NCI-H2196 (cell line): ENCODE measurements at regions not wholly inside any gene's neighbourhood (a gene's known extent, or its start where the extent isn't known, plus 50 kb on each side); places are given as distances from the start of the nearest gene placed in this dataset.
A peak's percentile ranks its signal among the peaks of the same experiment; 100 is the strongest.

Source experiments
- DNase-seq: peaks from one replicate; lab custom pipeline; 2025; ENCODE audit not compliant: unreplicated experiment; lab: John Stamatoyannopoulos, UW

DNA sequence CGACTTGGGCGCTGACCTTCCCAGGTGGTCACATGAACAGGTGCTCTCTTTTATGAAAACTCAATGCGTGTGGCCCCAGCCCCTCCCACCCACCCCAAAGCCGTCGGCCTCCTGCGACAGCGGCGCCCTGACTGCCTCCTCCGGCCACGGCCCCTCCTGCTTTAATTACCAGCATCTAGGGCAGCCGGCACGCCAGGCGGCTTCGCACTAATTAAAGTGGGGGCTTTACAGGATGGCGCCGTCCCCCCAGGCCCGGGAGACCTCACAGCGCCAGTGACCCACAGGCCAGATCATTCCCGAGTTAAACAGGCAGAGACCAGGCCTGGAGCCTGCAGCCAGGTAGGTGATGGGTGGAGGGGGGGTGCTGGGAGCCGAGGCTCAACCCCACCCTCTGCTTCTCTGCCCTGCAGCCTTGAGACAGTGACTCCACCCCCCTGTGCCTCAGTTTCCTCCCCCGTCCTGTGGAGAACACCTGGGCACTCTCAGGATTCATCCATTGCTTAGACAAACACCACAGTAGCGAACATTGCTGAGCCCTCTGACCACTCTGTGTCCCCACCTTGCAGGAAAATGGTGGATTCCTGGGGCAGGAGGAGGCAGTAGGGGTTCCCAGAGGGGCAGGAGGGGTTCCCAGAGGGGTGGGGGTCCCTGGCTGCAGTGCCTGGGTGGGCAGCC is 100.8 kb downstream of the MICALL2 start:
- DNase-seq: no peak

- no peak for DNase-seq
These were observed 100.2 kb downstream of the MICALL2 start for GRCh38 chr7:1359051-1359400.

DNA sequence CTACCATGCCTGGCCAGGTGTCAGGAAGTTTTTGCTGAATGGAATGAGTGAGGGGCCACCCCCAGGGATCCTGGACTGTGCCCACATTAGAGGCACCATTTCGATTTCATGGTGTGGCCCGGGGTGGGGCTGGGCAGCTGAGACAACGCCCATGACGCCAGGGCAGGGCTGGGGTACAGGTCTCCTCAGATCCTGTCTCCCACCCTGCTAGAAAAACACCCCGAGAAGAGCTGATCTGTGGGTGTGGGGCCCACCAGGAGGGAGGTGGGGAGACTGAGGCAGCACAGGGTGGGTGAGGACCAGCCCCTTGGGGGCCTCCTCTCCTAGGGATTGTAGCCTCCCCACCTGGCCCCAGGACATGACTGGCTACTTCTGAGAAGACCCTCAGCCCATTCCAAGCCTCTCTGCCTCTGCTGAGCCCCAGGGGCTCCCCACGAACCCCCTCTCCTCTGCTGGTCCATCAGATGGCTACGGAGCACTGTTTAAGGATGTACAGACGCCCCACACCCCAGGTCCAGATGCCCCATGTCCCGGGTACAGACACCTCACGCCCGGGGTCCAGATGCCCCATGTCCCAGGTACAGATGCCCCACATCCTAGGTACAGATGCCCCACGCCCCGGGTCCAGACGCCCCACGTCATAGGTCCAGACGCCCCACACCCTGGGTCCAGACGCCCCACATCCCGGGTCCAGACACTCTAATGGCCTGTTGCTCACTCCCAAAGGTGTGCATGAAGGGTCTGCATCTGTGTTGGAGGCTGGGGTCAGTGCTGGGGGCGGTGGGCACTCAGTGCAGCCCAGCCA is 99.4 kb downstream of the MICALL2 start:
- no peak for DNase-seq

DNA sequence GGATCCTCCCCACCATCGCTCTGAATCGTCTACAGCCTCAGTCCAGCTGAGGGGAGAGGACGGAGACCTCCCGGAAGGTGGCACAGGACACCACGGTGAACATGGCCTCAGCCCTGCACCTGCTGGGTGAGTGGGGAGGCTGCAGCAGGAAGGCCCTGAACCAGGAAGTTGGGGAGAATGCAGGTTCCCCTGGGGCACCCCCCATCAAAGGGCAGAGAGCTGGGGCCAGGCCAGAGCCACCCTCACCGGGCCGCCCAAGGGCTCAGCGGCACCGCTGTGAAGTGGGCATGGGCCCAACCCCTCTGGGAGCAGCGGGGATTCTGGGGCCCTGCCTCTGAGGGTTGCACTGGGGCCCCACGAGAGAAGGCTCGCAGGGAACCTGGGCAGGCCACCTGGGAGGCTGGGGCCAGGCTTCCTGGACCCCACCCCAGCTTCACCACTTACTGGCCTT is 98.7 kb downstream of the MICALL2 start:
- no peak for DNase-seq

- DNase-seq: no peak
These were observed 98.1 kb downstream of the MICALL2 start for GRCh38 chr7:1361016-1361755.

DNA sequence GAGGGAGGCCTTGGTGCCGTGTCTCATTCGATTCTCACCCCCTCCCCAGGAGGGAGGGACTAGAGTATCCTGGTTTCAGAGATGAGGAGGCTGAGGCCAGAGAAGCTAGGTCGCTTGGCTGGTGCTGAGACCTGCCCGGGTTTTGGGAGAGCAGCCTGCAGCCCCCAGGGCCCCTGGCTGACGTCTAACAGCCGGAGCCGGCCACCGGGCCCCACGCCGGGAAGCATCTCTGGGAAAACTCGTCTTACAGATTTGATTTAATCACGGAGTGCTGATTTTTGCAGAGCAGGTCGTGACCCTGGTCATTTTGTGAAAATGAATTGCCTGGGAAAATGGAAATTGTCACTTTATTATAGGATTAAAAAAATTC is 97.5 kb downstream of the MICALL2 start:
- no peak for DNase-seq

DNA sequence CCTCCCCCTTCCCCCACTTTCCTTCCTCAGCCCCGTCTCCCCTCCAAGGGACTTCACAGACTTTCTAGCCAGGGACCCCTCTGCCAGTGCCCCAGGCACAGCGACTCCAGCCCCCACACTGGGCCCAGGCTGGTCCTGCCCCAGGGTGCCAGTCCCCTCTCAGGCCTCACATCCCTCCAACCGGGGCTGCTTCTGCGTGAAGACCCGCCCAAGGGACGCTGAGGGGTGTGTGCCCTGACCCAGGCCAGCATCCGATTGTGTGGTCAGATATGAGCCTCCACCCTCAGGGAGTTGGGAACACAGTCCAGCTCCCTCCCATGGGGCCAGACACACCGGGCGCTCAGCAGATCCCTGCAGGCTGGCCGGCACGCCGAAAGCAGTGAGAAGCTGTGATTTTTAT is 97.0 kb downstream of the MICALL2 start:
- no peak for DNase-seq

DNA sequence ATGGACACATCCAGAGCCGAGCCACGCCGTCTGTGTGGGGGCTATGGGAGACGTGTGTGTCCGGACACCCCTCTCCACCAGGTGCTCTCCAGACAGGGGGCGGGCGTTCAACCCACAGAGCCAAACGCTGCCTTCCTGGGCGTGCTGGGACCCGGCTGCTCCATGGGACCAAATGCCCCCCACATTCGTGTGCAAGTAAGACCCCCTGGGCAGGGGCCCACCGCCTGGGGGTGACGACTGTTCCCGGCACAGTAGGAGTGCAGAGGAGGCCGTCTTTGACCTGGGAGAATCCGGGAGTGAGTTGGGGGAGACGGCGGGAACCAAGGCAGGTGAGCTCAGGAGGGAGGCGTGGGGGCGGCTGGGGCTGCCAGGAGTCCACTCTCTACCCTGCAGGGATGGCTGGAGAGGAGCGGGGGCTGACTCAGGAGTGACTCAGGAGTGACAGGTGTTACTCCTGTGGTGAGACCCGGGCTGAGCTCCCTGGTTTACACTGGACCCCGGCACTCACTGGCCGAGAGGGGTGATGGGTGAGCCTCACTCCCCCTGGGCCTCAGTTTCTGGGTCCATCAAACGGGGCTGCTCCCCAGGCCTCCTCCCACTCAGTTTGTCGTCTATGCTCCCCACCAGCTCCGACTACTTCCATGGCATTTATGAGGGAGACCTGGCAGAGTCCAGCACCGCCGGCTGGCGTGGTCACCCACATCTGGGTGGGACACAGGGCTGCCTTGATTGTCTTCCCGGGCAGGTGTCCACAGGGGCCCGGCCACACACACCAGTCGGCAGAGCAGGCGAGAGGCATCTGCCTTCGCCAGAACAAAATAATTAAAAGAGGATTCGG is 95.0 kb downstream of the MICALL2 start:
- DNase-seq: no peak

- no peak for DNase-seq
These were observed 94.2 kb downstream of the MICALL2 start for GRCh38 chr7:1364906-1365570.

- DNase-seq: no peak
These were observed 93.4 kb downstream of the MICALL2 start for GRCh38 chr7:1365846-1366245.

DNA sequence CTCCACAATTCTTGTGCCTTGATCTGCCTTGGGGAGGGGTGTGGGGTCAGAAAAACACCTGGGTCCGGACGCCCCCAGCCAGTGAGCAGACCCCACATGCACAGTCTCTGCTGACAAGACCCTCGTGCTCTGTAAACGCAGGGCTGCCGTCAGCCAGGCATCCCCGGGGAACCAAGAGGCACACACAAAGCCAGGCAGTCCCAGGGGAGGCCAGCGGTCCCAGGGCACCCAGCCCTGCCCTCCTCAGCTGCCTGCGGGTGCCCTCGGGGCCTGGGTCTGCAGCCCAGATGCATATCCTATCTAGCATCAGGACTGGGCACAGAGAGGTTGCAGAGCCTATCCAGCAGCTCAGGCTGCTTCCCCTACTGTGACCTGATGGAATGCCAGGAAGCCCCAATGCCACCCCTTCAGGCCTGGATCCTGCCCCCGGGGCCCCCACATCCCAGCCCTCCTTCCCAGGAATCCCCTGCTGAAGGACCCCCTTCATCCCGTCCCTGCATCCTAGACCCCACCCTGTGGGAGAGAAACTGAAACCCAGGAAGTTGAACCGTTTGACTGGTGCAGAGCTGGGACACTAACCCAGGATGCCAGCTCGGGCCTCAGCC is 92.4 kb downstream of the MICALL2 start:
- DNase-seq: no peak

- DNase-seq: no peak
These were observed 91.6 kb downstream of the MICALL2 start for GRCh38 chr7:1367501-1368183.

DNA sequence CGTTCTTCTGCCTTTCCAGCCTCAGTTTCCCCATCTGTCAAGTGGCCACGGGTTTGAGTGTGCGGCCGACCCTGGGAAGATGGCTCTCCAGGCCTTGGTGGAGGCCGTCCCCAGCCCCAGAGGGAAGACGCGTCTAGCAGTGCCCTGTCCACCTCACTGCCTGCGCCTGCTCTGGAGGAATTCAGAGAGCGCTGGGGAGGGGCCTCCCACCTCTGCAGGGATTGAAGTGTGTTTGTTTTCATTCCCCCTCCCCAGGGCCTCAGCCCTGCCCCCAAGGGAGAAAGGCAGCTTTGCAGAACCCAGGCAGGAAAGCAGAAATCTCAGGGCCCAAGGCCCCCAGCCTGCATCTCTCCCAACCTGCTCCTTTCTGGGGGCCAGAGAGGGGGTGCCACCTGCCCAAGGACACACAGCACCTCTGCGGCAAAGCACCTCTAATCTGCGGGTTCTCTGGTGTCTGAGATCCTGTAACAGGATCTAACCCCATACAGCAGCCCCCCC is 91.0 kb downstream of the MICALL2 start:
- no peak for DNase-seq

DNA sequence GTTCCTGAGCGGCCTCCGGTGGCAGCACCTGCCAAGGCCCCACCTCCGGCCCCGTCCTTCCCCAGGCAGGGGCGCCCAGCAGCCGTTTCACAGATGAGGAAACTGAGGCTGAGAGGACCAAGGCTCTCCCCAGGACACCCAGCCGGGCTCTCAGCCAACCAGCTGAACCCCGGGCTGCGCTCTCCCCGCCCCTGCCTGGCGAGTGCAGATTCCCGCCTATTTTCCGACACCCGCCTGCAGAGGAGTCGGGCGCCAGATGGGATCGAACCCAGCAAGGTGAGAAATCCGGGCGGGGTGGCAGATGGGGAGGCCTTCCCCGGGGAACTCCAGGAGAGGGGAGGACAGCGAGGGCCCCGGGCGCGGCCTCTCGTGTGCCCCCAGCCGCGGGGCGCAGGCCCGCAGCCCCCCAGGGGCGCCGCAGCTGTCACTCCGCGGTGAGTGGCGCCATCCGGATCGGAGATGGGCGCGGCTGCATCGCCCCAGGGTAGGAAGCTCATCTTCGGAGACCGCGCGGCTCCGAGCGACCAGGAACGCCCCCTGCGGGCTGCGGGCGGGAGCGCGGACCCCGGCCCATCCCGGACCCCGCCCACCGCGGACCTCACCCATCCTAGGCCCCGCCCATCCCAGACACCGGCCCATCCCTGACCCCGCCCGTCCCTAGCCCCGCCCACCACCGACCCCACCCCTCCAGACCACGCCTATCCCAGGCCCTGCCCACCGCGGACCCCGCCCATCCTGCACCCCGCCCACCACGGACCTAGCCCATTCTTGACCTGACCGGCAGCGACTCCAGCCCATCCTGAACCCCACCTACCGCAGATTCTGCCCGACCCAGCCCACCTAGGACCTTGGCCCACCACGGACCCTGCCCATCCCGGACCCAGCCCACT is 90.3 kb downstream of the MICALL2 start:
- peak; percentile 70 for DNase-seq

- DNase-seq: no peak
These were observed 89.2 kb downstream of the MICALL2 start for GRCh38 chr7:1369916-1370657.

- DNase-seq: no peak
These were observed 88.5 kb downstream of the MICALL2 start for GRCh38 chr7:1370738-1371137.

DNA sequence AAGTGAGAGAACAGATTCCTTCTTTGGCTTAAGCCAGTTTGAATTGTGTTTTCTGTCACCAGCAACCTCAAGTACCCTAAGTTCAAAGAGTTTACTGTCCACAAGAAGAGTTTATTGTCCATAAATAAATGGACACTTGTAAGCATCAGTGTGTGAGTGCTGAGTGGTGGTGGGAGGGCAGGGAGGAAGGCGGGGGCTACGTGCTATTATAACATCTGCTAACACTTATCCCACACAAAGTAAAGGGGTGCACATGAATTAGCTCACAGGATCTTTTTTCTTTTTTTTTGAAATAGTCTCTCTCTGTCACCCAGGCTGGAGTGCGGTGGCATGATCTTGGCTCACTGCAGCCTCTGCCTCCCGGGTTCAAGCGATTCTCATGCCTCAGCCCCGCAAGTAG is 87.2 kb downstream of the MICALL2 start:
- no peak for DNase-seq
